ENCODE measurements at regions not wholly inside any gene's neighbourhood (a gene's known extent, or its start where the extent isn't known, plus 50 kb on each side); places are given as distances from the start of the nearest gene placed in this dataset.

DNA sequence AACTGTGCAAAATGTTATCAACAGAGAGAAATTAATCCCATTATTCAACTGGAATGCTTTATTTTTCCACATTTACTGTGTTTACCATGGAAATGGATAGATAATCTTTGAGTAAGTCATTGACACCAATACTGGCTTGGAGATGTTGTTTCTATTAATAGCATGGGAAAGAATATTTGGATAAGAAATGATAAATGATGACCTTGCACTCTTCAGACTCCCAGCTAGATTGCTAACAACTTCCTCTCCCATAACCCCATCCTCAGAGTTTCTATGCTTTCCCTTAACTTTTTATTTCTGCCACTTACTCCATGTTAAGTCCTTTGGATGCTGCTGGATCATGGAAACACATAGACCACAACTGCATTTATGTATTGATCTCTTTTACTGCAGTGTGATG lies 182.5 kb downstream of the FNDC1 start:
- TF ChIP-seq, protein P1, sequence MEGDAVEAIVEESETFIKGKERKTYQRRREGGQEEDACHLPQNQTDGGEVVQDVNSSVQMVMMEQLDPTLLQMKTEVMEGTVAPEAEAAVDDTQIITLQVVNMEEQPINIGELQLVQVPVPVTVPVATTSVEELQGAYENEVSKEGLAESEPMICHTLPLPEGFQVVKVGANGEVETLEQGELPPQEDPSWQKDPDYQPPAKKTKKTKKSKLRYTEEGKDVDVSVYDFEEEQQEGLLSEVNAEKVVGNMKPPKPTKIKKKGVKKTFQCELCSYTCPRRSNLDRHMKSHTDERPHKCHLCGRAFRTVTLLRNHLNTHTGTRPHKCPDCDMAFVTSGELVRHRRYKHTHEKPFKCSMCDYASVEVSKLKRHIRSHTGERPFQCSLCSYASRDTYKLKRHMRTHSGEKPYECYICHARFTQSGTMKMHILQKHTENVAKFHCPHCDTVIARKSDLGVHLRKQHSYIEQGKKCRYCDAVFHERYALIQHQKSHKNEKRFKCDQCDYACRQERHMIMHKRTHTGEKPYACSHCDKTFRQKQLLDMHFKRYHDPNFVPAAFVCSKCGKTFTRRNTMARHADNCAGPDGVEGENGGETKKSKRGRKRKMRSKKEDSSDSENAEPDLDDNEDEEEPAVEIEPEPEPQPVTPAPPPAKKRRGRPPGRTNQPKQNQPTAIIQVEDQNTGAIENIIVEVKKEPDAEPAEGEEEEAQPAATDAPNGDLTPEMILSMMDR (IDR thresholded peaks at IDR 0.05): no peak
- no peak for TF ChIP-seq POLR2A (IDR thresholded peaks at IDR 0.05)
